Ascending aorta (tissue), 2 donors: ENCODE measurements at regions not wholly inside any gene's neighbourhood (a gene's known extent, or its start where the extent isn't known, plus 50 kb on each side); places are given as distances from the start of the nearest gene placed in this dataset.

ENCODE experiments used
- DNase-seq, 2 donors: peaks; one replicate each; pipeline ENCODE4 v3.0.0-alpha.2; 2019; ENCODE audit warnings: low spot score in 2 of 2
- H3K27ac ChIP-seq, 2 donors: fragments of 200-600 bp; sonication (generic); one replicate each; pipeline ENCODE4 v1.5.1; 2016 to 2017; ENCODE audit warnings: mild to moderate bottlenecking in 1 of 2
- H3K27me3 ChIP-seq: fragments of 200-600 bp; sonication (generic); one replicate; pipeline ENCODE4 v1.5.1; 2017
- H3K36me3 ChIP-seq, 2 donors: fragments of 200-600 bp; sonication (generic); one replicate each; pipeline ENCODE4 v1.5.1; 2016
- H3K4me1 ChIP-seq, 2 donors: fragments of 200-600 bp; sonication (generic); one replicate each; pipeline ENCODE4 v1.5.1; 2016 to 2017; ENCODE audit warnings: mild to moderate bottlenecking in 1 of 2
- H3K4me3 ChIP-seq, 2 donors: fragments of 200-600 bp; sonication (generic); one replicate each; pipeline ENCODE4 v1.5.1; 2016 to 2017; ENCODE audit warnings: mild to moderate bottlenecking in 1 of 2
- H3K9me3 ChIP-seq, 2 donors: fragments of 200-600 bp; sonication (generic); one replicate each; pipeline ENCODE4 v1.5.1; 2016
- intact Hi-C: fragments of 100-400 bp; cut with DNase I; formaldehyde crosslinking; loops from one replicate; pipeline ENCODE4 v1.15.1; 2023
- TF ChIP-seq, protein P1 (sequence below), 3 experiments: fragments of 200-600 bp in 2 of 3; fragments of 450-650 bp in 1 of 3; sonication (generic) in 2 of 3; IDR thresholded peaks; one replicate each; pipeline ENCODE4 v1.5.1; 2016 to 2019; ENCODE audit warnings: antibody characterized with exemption in 3 of 3, mild to moderate bottlenecking in 1 of 3, moderate library complexity in 1 of 3

DNA sequence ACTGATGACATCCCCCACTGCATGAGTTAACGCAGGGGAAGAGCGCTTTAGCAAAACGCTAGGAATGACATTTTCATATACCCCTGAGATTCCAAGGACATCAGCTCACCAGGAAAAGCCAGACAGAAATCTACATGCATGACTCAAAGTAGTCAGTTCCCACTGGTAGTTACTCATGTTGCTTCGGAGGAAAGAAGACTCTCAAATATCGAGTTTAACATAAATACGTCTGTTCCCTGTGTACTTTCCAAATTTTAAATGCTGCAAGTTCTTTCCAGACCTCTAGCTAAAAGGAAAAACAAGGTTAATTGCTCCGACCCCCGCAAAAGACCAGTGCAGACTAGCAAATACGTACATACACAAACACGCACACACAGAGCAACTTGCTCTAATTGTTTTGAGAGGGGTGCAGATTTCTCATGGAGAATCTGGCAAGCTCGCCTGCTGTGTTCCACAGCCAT, 115.4 kb upstream of the PRICKLE2 start:
- intact Hi-C loops, result no loop called here
- no peak overlapping the region for H3K4me3 ChIP-seq
- no peaks in the 10 kb centered on the region for H3K9me3 ChIP-seq
- TF ChIP-seq, protein P1, sequence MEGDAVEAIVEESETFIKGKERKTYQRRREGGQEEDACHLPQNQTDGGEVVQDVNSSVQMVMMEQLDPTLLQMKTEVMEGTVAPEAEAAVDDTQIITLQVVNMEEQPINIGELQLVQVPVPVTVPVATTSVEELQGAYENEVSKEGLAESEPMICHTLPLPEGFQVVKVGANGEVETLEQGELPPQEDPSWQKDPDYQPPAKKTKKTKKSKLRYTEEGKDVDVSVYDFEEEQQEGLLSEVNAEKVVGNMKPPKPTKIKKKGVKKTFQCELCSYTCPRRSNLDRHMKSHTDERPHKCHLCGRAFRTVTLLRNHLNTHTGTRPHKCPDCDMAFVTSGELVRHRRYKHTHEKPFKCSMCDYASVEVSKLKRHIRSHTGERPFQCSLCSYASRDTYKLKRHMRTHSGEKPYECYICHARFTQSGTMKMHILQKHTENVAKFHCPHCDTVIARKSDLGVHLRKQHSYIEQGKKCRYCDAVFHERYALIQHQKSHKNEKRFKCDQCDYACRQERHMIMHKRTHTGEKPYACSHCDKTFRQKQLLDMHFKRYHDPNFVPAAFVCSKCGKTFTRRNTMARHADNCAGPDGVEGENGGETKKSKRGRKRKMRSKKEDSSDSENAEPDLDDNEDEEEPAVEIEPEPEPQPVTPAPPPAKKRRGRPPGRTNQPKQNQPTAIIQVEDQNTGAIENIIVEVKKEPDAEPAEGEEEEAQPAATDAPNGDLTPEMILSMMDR (IDR thresholded peaks at IDR 0.05), result no peak
- no peaks in the 10 kb centered on the region for H3K27me3 ChIP-seq
- H3K4me1 ChIP-seq, result no peaks in the 10 kb centered on the region
- no peaks in the 10 kb centered on the region for H3K36me3 ChIP-seq
- no peak for DNase-seq
- no peak overlapping the region for H3K27ac ChIP-seq

DNA sequence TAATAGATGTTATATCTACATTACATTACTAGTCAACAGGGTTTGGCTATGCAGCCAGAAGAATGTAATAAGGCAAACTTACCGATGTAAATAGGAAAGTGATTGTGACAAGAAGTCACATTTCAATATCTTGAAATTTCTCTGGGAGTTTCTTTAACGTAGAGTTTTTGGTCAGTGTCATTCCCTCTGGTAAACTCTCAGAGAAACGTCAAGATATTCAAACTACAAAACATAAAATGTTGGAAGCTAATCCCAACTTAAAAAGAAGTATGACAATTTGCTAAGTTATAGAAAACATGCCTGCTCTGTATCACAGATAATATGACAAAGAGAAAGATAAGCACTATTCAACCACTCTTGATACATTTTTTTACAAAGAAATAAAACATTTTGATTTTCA, 111.2 kb upstream of the PRICKLE2 start:
- DNase-seq, result no peak
- Histone ChIP-seq H3K27ac (no peak overlapping the region), H3K4me3 (no peak overlapping the region), H3K27me3 (no peaks in the 10 kb centered on the region), H3K36me3 (no peaks in the 10 kb centered on the region), H3K4me1 (no peaks in the 10 kb centered on the region), H3K9me3 (no peaks in the 10 kb centered on the region)
- intact Hi-C loops, result no loop called here
- TF ChIP-seq, protein P1 (IDR thresholded peaks at IDR 0.05), result no peak

DNA sequence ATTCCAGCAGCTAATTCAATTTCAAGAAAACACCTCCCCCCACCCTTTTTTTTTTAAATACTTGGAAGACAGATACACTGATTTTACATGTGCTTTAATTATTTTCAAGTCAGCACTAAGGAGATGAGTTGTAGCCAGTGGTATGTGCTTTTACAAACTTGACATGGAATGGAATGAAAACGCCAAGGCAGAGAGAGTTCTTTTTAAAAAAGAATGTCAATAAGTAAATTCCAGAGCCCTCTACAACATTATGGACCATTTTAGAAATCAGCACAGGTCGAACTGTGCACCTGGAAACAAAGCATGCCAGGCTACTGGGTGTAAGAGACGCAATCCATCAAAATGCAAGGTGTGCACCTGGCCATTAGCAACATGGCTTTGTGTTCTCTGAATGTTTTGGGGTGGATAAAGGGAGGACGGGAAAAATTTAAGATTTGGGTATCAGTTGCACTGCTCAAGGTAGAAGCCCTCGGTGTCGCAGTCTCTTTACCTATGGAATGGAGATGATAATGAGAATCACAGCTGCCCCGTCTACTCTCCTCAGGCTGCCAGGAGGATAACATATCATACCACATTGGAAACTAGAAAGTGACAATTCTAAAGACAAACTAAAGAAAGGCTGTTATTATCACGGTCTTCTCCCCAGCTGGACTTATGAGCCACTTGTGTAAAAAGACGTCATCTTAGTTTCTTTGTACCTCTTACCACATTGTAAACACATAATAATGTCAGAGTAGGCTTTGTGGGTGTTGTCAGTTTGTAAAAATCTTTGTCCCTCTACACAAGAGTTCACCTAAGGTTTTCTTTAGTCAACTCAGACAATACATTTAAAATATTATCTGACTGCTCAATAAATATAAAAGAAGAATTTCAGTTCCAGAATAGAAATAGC, 107.4 kb upstream of the PRICKLE2 start:
- H3K36me3 ChIP-seq, result no peaks in the 10 kb centered on the region
- no peaks in the 10 kb centered on the region for H3K27me3 ChIP-seq
- H3K27ac ChIP-seq, result no peak overlapping the region
- H3K9me3 ChIP-seq, result no peaks in the 10 kb centered on the region
- TF ChIP-seq, protein P1 (IDR thresholded peaks at IDR 0.05), result no peak
- intact Hi-C loops, result no loop called here
- no peaks in the 10 kb centered on the region for H3K4me1 ChIP-seq
- no peak for DNase-seq
- no peak overlapping the region for H3K4me3 ChIP-seq

DNA sequence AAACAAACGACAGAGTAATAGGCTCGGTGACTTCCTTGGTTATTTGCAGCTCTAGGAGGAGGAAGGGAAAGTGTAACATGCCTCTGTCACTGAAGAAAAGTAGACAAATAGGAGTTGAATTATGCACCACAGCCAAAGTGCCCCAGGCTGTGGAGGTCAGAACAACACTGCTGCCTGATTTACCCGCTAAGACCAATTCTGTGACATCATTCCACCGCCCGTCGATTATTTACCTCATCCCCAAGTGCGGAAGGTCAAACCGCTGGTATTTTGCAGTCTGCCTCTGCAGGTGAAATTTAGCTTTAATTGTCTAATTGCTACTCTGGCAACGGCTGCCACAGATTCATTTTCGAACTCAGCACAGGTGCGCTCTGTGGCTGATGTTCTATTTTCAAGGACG, 106.3 kb upstream of the PRICKLE2 start:
- H3K27ac ChIP-seq, result no peak overlapping the region
- H3K4me3 ChIP-seq, result no peak overlapping the region
- DNase-seq, result no peak
- intact Hi-C loops, result no loop called here
- no peaks in the 10 kb centered on the region for H3K4me1 ChIP-seq
- H3K27me3 ChIP-seq, result no peaks in the 10 kb centered on the region
- no peaks in the 10 kb centered on the region for H3K9me3 ChIP-seq
- TF ChIP-seq, protein P1 (IDR thresholded peaks at IDR 0.05), result no peak
- no peaks in the 10 kb centered on the region for H3K36me3 ChIP-seq

DNA sequence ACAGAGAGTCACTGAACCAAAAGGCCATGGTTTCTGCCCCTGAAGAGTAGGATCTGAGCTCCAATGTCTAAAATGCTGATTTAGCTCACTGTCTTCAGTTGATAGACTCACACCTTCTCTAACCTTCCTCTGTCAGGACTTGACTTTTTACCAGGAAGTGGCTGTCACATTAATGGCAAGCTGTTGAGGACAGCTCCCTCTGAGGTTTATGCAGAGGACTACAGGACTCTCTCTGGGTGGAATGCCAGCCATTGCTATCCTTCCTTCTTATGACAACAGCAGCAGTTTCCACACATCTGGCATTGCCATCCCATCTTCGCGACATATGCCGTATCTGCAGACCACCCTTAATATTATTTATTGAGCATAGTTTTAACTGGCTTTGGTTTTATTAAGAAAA, 103.8 kb upstream of the PRICKLE2 start:
- intact Hi-C loops, result no loop called here
- no peaks in the 10 kb centered on the region for H3K27me3 ChIP-seq
- DNase-seq, result no peak
- no peak overlapping the region for H3K4me3 ChIP-seq
- H3K36me3 ChIP-seq, result no peaks in the 10 kb centered on the region
- H3K4me1 ChIP-seq, result no peaks in the 10 kb centered on the region
- no peaks in the 10 kb centered on the region for H3K9me3 ChIP-seq
- TF ChIP-seq, protein P1 (IDR thresholded peaks at IDR 0.05), result no peak
- no peak overlapping the region for H3K27ac ChIP-seq
